ENCODE measurements at regions not wholly inside any gene's neighbourhood (a gene's known extent, or its start where the extent isn't known, plus 50 kb on each side); places are given as distances from the start of the nearest gene placed in this dataset.

DNA sequence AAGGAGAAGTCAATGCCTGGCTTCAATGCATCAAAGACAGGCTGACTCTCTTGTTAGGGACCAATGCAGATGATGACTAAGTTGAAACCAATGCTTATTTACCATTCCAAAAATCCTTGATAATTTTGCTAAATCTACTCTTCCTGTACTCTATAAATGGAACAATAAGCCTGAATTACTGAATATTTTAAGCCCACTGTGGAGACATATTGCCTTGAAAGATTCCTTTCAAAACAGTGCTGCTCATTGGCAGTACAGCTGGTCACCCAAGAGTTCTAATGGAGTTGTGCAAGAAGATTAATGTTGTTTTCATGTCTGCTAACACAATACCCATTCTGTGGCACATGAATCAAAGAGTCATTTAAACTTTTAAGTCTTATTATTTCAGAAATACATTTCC is 181.0 kb upstream of the CBLB start:
- TF ChIP-seq, protein P1, sequence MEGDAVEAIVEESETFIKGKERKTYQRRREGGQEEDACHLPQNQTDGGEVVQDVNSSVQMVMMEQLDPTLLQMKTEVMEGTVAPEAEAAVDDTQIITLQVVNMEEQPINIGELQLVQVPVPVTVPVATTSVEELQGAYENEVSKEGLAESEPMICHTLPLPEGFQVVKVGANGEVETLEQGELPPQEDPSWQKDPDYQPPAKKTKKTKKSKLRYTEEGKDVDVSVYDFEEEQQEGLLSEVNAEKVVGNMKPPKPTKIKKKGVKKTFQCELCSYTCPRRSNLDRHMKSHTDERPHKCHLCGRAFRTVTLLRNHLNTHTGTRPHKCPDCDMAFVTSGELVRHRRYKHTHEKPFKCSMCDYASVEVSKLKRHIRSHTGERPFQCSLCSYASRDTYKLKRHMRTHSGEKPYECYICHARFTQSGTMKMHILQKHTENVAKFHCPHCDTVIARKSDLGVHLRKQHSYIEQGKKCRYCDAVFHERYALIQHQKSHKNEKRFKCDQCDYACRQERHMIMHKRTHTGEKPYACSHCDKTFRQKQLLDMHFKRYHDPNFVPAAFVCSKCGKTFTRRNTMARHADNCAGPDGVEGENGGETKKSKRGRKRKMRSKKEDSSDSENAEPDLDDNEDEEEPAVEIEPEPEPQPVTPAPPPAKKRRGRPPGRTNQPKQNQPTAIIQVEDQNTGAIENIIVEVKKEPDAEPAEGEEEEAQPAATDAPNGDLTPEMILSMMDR (IDR thresholded peaks at IDR 0.05; ENCODE audit: insufficient read depth, low read length): no peak
- TF ChIP-seq SPI1 (IDR thresholded peaks at IDR 0.05; ENCODE audit: borderline replicate concordance, low read depth): no peak
- no peak for TF ChIP-seq POLR2AphosphoS5 (IDR thresholded peaks at IDR 0.05; ENCODE audit: low read depth)

Measured in HL-60 (cell line).